Nephron progenitor cell (in vitro differentiated cells): ENCODE measurements at regions not wholly inside any gene's neighbourhood (a gene's known extent, or its start where the extent isn't known, plus 50 kb on each side); places are given as distances from the start of the nearest gene placed in this dataset.

ENCODE experiments used
- DNase-seq: peaks from one replicate; pipeline ENCODE4 v3.0.0; 2021
- H3K27ac Mint-ChIP-seq: 2 replicates; pipeline ENCODE4 v1.8.0; 2021; ENCODE audit warnings: mild to moderate bottlenecking, moderate library complexity, mixed read lengths
- H3K27me3 Mint-ChIP-seq: 2 replicates; pipeline ENCODE4 v1.8.0; 2021; ENCODE audit warnings: mild to moderate bottlenecking, low read depth, mixed read lengths; ENCODE audit not compliant: poor library complexity
- H3K36me3 Mint-ChIP-seq: 2 replicates; pipeline ENCODE4 v1.8.0; 2021; ENCODE audit warnings: low read depth, mixed read lengths
- H3K4me1 Mint-ChIP-seq: 2 replicates; pipeline ENCODE4 v1.8.0; 2021; ENCODE audit warnings: mixed read lengths
- H3K4me3 Mint-ChIP-seq: 2 replicates; pipeline ENCODE4 v1.8.0; 2021; ENCODE audit warnings: mild to moderate bottlenecking, moderate library complexity, mixed read lengths
- H3K9me3 Mint-ChIP-seq: 2 replicates; pipeline ENCODE4 v1.8.0; 2021; ENCODE audit warnings: mild to moderate bottlenecking, moderate library complexity, mixed read lengths
- CTCF ChIP-seq: fragments of 200-600 bp; sonication (generic); IDR thresholded peaks from 2 replicates; pipeline ENCODE4 v1.5.0; 2021; ENCODE audit warnings: antibody characterized with exemption

- no peak for DNase-seq
- Mint-ChIP-seq H3K4me3 (no peak overlapping the region), H3K27ac (no peak overlapping the region), H3K9me3 (no peaks in the 10 kb centered on the region), H3K4me1 (no peaks in the 10 kb centered on the region), H3K27me3 (no peaks in the 10 kb centered on the region), H3K36me3 (no peaks in the 10 kb centered on the region)
- TF ChIP-seq CTCF, result no peak
Observed at GRCh38 chr5:89698028-89698427, 711.5 kb downstream of the CETN3 start.

- DNase-seq, result no peak
- Mint-ChIP-seq H3K9me3 (no peaks in the 10 kb centered on the region), H3K4me3 (no peak overlapping the region), H3K36me3 (no peaks in the 10 kb centered on the region), H3K4me1 (no peaks in the 10 kb centered on the region), H3K27ac (no peak overlapping the region), H3K27me3 (no peaks in the 10 kb centered on the region)
- no peak for TF ChIP-seq CTCF
Observed at GRCh38 chr5:89697581-89697980, 712.0 kb downstream of the CETN3 start.

GRCh38 chr5:89695371-89695770 lies 714.2 kb downstream of the CETN3 start:
- Mint-ChIP-seq H3K36me3 (no peaks in the 10 kb centered on the region), H3K27ac (no peak overlapping the region), H3K9me3 (no peaks in the 10 kb centered on the region), H3K4me3 (no peak overlapping the region), H3K4me1 (no peaks in the 10 kb centered on the region), H3K27me3 (no peaks in the 10 kb centered on the region)
- no peak for TF ChIP-seq CTCF
- DNase-seq, result no peak

- TF ChIP-seq CTCF, result no peak
- no peak overlapping the region for H3K27ac Mint-ChIP-seq
- no peak for DNase-seq
- H3K4me3 Mint-ChIP-seq, result no peak overlapping the region
- H3K9me3 Mint-ChIP-seq, result no peaks in the 10 kb centered on the region
- H3K36me3 Mint-ChIP-seq, result no peaks in the 10 kb centered on the region
- no peaks in the 10 kb centered on the region for H3K4me1 Mint-ChIP-seq
- H3K27me3 Mint-ChIP-seq, result no peaks in the 10 kb centered on the region
Observed at GRCh38 chr5:89694026-89694550, 715.5 kb downstream of the CETN3 start.

- no peaks in the 10 kb centered on the region for H3K27me3 Mint-ChIP-seq
- no peaks in the 10 kb centered on the region for H3K36me3 Mint-ChIP-seq
- H3K27ac Mint-ChIP-seq, result no peak overlapping the region
- no peak for DNase-seq
- H3K9me3 Mint-ChIP-seq, result no peaks in the 10 kb centered on the region
- H3K4me3 Mint-ChIP-seq, result no peak overlapping the region
- peaks cover 6% of the 10 kb centered on the region for H3K4me1 Mint-ChIP-seq
- no peak for TF ChIP-seq CTCF
Observed at GRCh38 chr5:89690331-89690730, 719.2 kb downstream of the CETN3 start.

- no peaks in the 10 kb centered on the region for H3K9me3 Mint-ChIP-seq
- H3K27me3 Mint-ChIP-seq, result no peaks in the 10 kb centered on the region
- TF ChIP-seq CTCF, result no peak
- H3K4me3 Mint-ChIP-seq, result no peak overlapping the region
- no peaks in the 10 kb centered on the region for H3K36me3 Mint-ChIP-seq
- H3K4me1 Mint-ChIP-seq, result peaks cover 6% of the 10 kb centered on the region
- peak overlapping the region; percentile 1 for H3K27ac Mint-ChIP-seq
- no peak for DNase-seq
Observed at GRCh38 chr5:89686081-89686765, 723.3 kb downstream of the CETN3 start.
